GM23338 (cell line): ENCODE measurements at regions not wholly inside any gene's neighbourhood (a gene's known extent, or its start where the extent isn't known, plus 50 kb on each side); places are given as distances from the start of the nearest gene placed in this dataset.

Experiments
- ATAC-seq: fragments of 200-7000 bp; cut with Tn5 transposase; 3 replicates; pipeline ENCODE4 v1.9.1; 2020
- DNase-seq: peaks from one replicate; pipeline ENCODE4 v3.0.0-alpha.2; 2015; ENCODE audit warnings: low spot score
- H2AFZ ChIP-seq: fragments of 200-600 bp; sonication (generic); 2 replicates; pipeline ENCODE4 v1.8.0; 2016; ENCODE audit warnings: antibody characterized with exemption, mild to moderate bottlenecking, moderate library complexity
- H3F3A ChIP-seq: fragments of 200-600 bp; sonication (generic); replicated peaks from 2 replicates; pipeline ENCODE4 v1.8.0; 2017; ENCODE audit warnings: antibody characterized with exemption, mixed run types, low read depth
- H3K27ac ChIP-seq: fragments of 200-600 bp; sonication (generic); 2 replicates; pipeline ENCODE4 v1.6.1; 2016; ENCODE audit warnings: low read depth
- H3K27me3 ChIP-seq: fragments of 200-600 bp; sonication (generic); 2 replicates; pipeline ENCODE4 v1.8.0; 2016; ENCODE audit warnings: mild to moderate bottlenecking, mixed run types, moderate library complexity; ENCODE audit not compliant: insufficient read depth
- H3K36me3 ChIP-seq: fragments of 200-600 bp; sonication (generic); 2 replicates; pipeline ENCODE4 v1.8.0; 2016; ENCODE audit warnings: mild to moderate bottlenecking; ENCODE audit not compliant: insufficient read depth
- H3K4me1 ChIP-seq: fragments of 200-600 bp; sonication (generic); 2 replicates; pipeline ENCODE4 v1.8.0; 2016; ENCODE audit warnings: mild to moderate bottlenecking, moderate library complexity; ENCODE audit not compliant: insufficient read depth
- H3K4me2 ChIP-seq: fragments of 200-600 bp; sonication (generic); 2 replicates; pipeline ENCODE4 v1.7.1; 2017; ENCODE audit warnings: mixed run types
- H3K4me3 ChIP-seq: fragments of 200-600 bp; sonication (generic); 2 replicates; pipeline ENCODE4 v1.6.1; 2016; ENCODE audit warnings: mixed run types
- H3K79me2 ChIP-seq: fragments of 200-600 bp; sonication (generic); replicated peaks from 2 replicates; pipeline ENCODE4 v1.8.0; 2017; ENCODE audit warnings: mild to moderate bottlenecking; ENCODE audit not compliant: insufficient read depth
- H3K9me2 ChIP-seq: fragments of 200-600 bp; sonication (generic); 2 replicates; pipeline ENCODE4 v1.8.0; 2017; ENCODE audit not compliant: insufficient read depth
- H4K20me1 ChIP-seq: fragments of 200-600 bp; sonication (generic); replicated peaks from 2 replicates; pipeline ENCODE4 v1.8.0; 2017; ENCODE audit warnings: mild to moderate bottlenecking; ENCODE audit not compliant: insufficient read depth
- H3K27ac Mint-ChIP-seq: 2 replicates; pipeline ENCODE4 v1.8.0; 2020; ENCODE audit warnings: inconsistent platforms, mild to moderate bottlenecking, moderate library complexity, mixed read lengths
- H3K27me3 Mint-ChIP-seq: 3 replicates; pipeline ENCODE4 v1.8.0; 2022; ENCODE audit warnings: low read depth, mild to moderate bottlenecking, moderate library complexity, mixed read lengths, inconsistent platforms; ENCODE audit not compliant: insufficient read depth, poor library complexity
- H3K36me3 Mint-ChIP-seq: 3 replicates; pipeline ENCODE4 v1.8.0; 2021; ENCODE audit warnings: low read depth, mild to moderate bottlenecking, inconsistent platforms, moderate library complexity, mixed read lengths
- H3K4me1 Mint-ChIP-seq: 3 replicates; pipeline ENCODE4 v1.8.0; 2020; ENCODE audit warnings: mild to moderate bottlenecking, inconsistent platforms, mixed read lengths
- H3K4me3 Mint-ChIP-seq: 3 replicates; pipeline ENCODE4 v1.8.0; 2021; ENCODE audit warnings: moderate library complexity, mild to moderate bottlenecking, inconsistent platforms, mixed read lengths
- H3K9me3 Mint-ChIP-seq: 3 replicates; pipeline ENCODE4 v1.8.0; 2020; ENCODE audit warnings: moderate library complexity, mild to moderate bottlenecking, inconsistent platforms, mixed read lengths
- CREB1 ChIP-seq: fragments of 250-450 bp; sonication (Bioruptor Pico); IDR thresholded peaks from 2 replicates; pipeline ENCODE4 v1.5.0; 2020; ENCODE audit warnings: low read depth, mild to moderate bottlenecking, moderate library complexity
- EZH2phosphoT487 ChIP-seq: fragments of 200-600 bp; sonication (generic); IDR thresholded peaks from one replicate; pipeline ENCODE4 v1.8.1; 2018; ENCODE audit warnings: antibody characterized with exemption; ENCODE audit not compliant: unreplicated experiment
- POLR2AphosphoS5 ChIP-seq: IDR thresholded peaks from 2 replicates; pipeline ENCODE4 v1.6.1; 2016; ENCODE audit warnings: antibody characterized with exemption, low read depth
- STAT1 ChIP-seq: IDR thresholded peaks from one replicate; pipeline ENCODE4 v1.6.1; 2016; ENCODE audit warnings: antibody characterized with exemption; ENCODE audit not compliant: unreplicated experiment
- ZNF331 ChIP-seq: fragments of 250-450 bp; sonication (Bioruptor Pico); IDR thresholded peaks from 2 replicates; pipeline ENCODE4 v1.5.0; 2020; ENCODE audit warnings: low read depth, mild to moderate bottlenecking, moderate library complexity
- TF ChIP-seq, protein P1 (sequence below): fragments of 250-450 bp; sonication (Bioruptor Pico); IDR thresholded peaks from 2 replicates; pipeline ENCODE4 v1.5.0; 2020; ENCODE audit warnings: mild to moderate bottlenecking, moderate library complexity

DNA sequence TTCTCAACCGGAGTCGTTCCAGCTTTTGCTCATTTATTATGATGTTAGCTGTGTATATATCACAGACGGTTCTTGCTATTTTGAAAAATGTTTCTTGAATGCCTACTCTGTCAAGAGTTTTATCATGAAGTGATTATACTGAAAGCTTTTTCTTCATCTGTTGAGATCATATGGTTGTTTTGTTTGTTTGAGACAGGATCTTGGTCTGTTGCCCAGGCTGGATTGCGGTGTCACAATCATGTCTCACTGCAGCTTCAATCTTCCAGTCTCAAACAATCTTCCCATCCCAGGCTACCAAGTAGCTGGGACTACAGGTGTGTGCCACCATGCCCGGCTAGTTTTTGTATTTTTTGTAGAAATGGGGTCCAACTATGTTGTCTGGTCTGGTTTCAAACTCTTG lies 112.8 kb downstream of the DDX3Y start:
- H3K36me3 Mint-ChIP-seq, result no peaks in the 10 kb centered on the region
- H3K4me2 ChIP-seq, result no peak overlapping the region
- H3F3A ChIP-seq, result no peaks in the 10 kb centered on the region
- H3K27me3 Mint-ChIP-seq, result no peaks in the 10 kb centered on the region
- peaks cover 12% of the 10 kb centered on the region for H3K4me1 Mint-ChIP-seq
- no peak overlapping the region for H3K4me3 ChIP-seq
- TF ChIP-seq, protein P1, sequence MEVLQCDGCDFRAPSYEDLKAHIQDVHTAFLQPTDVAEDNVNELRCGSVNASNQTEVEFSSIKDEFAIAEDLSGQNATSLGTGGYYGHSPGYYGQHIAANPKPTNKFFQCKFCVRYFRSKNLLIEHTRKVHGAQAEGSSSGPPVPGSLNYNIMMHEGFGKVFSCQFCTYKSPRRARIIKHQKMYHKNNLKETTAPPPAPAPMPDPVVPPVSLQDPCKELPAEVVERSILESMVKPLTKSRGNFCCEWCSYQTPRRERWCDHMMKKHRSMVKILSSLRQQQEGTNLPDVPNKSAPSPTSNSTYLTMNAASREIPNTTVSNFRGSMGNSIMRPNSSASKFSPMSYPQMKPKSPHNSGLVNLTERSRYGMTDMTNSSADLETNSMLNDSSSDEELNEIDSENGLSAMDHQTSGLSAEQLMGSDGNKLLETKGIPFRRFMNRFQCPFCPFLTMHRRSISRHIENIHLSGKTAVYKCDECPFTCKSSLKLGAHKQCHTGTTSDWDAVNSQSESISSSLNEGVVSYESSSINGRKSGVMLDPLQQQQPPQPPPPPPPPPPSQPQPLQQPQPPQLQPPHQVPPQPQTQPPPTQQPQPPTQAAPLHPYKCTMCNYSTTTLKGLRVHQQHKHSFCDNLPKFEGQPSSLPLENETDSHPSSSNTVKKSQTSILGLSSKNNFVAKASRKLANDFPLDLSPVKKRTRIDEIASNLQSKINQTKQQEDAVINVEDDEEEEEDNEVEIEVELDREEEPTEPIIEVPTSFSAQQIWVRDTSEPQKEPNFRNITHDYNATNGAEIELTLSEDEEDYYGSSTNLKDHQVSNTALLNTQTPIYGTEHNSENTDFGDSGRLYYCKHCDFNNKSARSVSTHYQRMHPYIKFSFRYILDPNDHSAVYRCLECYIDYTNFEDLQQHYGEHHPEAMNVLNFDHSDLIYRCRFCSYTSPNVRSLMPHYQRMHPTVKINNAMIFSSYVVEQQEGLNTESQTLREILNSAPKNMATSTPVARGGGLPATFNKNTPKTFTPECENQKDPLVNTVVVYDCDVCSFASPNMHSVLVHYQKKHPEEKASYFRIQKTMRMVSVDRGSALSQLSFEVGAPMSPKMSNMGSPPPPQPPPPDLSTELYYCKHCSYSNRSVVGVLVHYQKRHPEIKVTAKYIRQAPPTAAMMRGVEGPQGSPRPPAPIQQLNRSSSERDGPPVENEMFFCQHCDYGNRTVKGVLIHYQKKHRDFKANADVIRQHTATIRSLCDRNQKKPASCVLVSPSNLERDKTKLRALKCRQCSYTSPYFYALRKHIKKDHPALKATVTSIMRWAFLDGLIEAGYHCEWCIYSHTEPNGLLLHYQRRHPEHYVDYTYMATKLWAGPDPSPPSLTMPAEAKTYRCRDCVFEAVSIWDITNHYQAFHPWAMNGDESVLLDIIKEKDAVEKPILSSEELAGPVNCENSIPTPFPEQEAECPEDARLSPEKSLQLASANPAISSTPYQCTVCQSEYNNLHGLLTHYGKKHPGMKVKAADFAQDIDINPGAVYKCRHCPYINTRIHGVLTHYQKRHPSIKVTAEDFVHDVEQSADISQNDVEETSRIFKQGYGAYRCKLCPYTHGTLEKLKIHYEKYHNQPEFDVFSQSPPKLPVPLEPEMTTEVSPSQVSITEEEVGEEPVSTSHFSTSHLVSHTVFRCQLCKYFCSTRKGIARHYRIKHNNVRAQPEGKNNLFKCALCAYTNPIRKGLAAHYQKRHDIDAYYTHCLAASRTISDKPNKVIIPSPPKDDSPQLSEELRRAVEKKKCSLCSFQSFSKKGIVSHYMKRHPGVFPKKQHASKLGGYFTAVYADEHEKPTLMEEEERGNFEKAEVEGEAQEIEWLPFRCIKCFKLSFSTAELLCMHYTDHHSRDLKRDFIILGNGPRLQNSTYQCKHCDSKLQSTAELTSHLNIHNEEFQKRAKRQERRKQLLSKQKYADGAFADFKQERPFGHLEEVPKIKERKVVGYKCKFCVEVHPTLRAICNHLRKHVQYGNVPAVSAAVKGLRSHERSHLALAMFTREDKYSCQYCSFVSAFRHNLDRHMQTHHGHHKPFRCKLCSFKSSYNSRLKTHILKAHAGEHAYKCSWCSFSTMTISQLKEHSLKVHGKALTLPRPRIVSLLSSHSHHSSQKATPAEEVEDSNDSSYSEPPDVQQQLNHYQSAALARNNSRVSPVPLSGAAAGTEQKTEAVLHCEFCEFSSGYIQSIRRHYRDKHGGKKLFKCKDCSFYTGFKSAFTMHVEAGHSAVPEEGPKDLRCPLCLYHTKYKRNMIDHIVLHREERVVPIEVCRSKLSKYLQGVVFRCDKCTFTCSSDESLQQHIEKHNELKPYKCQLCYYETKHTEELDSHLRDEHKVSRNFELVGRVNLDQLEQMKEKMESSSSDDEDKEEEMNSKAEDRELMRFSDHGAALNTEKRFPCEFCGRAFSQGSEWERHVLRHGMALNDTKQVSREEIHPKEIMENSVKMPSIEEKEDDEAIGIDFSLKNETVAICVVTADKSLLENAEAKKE, result no peak
- TF ChIP-seq EZH2phosphoT487, result no peak
- H3K4me3 Mint-ChIP-seq, result no peak overlapping the region
- H2AFZ ChIP-seq, result peak overlapping the region; percentile 59; the same call in 1 of the 2 replicates
- DNase-seq, result no peak
- no peaks in the 10 kb centered on the region for H4K20me1 ChIP-seq
- ATAC-seq, result no peak
- H3K36me3 ChIP-seq, result no peaks in the 10 kb centered on the region
- no peaks in the 10 kb centered on the region for H3K27me3 ChIP-seq
- H3K79me2 ChIP-seq, result no peaks in the 10 kb centered on the region
- H3K4me1 ChIP-seq, result peaks cover 8% of the 10 kb centered on the region
- no peak overlapping the region for H3K27ac Mint-ChIP-seq
- no peaks in the 10 kb centered on the region for H3K9me2 ChIP-seq
- no peak overlapping the region for H3K27ac ChIP-seq
- H3K9me3 Mint-ChIP-seq, result no peaks in the 10 kb centered on the region

DNA sequence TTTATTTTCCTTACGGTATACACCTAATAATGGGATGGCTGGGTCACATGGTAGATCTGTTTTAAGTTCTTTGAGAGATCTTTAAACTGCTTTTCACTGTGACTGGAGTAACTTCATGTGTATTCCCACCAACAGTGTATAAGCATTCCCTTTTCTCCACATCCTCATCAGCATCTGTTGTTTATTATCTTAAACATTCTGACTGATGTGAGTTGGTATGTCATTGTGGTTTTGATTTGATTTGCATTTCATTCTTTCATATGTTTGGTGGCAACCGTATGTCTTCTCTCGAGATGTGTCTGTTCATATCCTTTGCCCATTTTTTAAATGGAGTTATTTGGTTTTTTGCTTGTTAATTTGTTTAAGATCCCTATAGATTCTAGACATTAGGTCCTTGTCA lies 114.8 kb downstream of the DDX3Y start:
- Mint-ChIP-seq H3K27me3 (no peaks in the 10 kb centered on the region), H3K4me1 (peaks cover 12% of the 10 kb centered on the region), H3K9me3 (no peaks in the 10 kb centered on the region), H3K27ac (no peak overlapping the region), H3K36me3 (no peaks in the 10 kb centered on the region), H3K4me3 (no peak overlapping the region)
- Histone ChIP-seq H3K4me2 (no peak overlapping the region), H3K27ac (no peak overlapping the region), H2AFZ (0 out of 2 replicates have a peak overlapping the region, but pooled peaks have one; percentile 23), H4K20me1 (no peaks in the 10 kb centered on the region), H3K27me3 (no peaks in the 10 kb centered on the region), H3K79me2 (no peaks in the 10 kb centered on the region), H3K4me3 (no peak overlapping the region), H3K36me3 (no peaks in the 10 kb centered on the region), H3K9me2 (no peaks in the 10 kb centered on the region), H3K4me1 (peaks cover 8% of the 10 kb centered on the region), H3F3A (no peaks in the 10 kb centered on the region)
- no peak for ATAC-seq
- no peak for DNase-seq
- TF ChIP-seq, protein P1, result no peak
- TF ChIP-seq ZNF331 (CRISPR knock-in tag), result no peak
- no peak for TF ChIP-seq STAT1
- TF ChIP-seq POLR2AphosphoS5, result no peak
- no peak for TF ChIP-seq CREB1 (CRISPR knock-in tag)
